Panc1 (cell line): ENCODE measurements at regions not wholly inside any gene's neighbourhood (a gene's known extent, or its start where the extent isn't known, plus 50 kb on each side); places are given as distances from the start of the nearest gene placed in this dataset.
"Not testable (repeated sequence)": the region's sequence is repeated elsewhere in the genome, so short reads cannot be mapped to it uniquely, and the experiment has no call there.

Experiments used
- ATAC-seq: fragments of 200-7000 bp; cut with Tn5 transposase; 2 replicates; pipeline ENCODE4 v1.9.1; 2020; ENCODE audit warnings: mild to moderate bottlenecking, moderate library complexity
- BruUV-seq: library from RNA; stranded (reverse); fragments of 400-500 nt; replicated peaks from 2 replicates; lab custom pipeline; 2021; lab: Mats Ljungman, UMichigan
- CTCF ChIA-PET: fragments of 300-600 bp; sonication (Branson Sonifier 250); formaldehyde crosslinking; loops from one replicate; lab custom pipeline; 2022; ENCODE audit warnings: antibody characterized with exemption; lab: Charles Lee
- POLR2A ChIA-PET: fragments of 300-600 bp; sonication (Branson Sonifier 250); formaldehyde crosslinking; loops from one replicate; lab custom pipeline; 2022; ENCODE audit warnings: antibody characterized with exemption; lab: Charles Lee
- DNase-seq: peaks from one replicate; pipeline ENCODE4 v3.0.0-alpha.2; 2010; ENCODE audit warnings: low read depth, low spot score
- H3K27ac ChIP-seq: 2 replicates; pipeline ENCODE4 v1.5.1; 2011; ENCODE audit warnings: mild to moderate bottlenecking, low read length, inconsistent platforms
- H3K27me3 ChIP-seq: fragments of 200-500 bp; sonication (Bioruptor generic); 2 replicates; pipeline ENCODE4 v1.6.0; 2014; ENCODE audit warnings: low read length, inconsistent platforms; ENCODE audit not compliant: control insufficient read depth, insufficient read depth
- H3K36me3 ChIP-seq: fragments of 200-500 bp; sonication (Bioruptor generic); 2 replicates; pipeline ENCODE4 v1.5.1; 2014; ENCODE audit warnings: inconsistent platforms, mild to moderate bottlenecking, low read length, moderate library complexity; ENCODE audit not compliant: control insufficient read depth, insufficient read depth
- H3K4me1 ChIP-seq: 2 replicates; pipeline ENCODE4 v1.5.1; 2011; ENCODE audit warnings: inconsistent platforms, mild to moderate bottlenecking, low read length, moderate library complexity; ENCODE audit not compliant: control insufficient read depth, insufficient read depth
- H3K4me3 ChIP-seq, 2 experiments: 2 replicates each; pipeline ENCODE4 v1.5.1; 2011 to 2012; ENCODE audit warnings: low read depth in 2 of 2, low read length in 2 of 2, mild to moderate bottlenecking in 2 of 2, inconsistent platforms in 1 of 2, moderate library complexity in 1 of 2
- H3K9me3 ChIP-seq: fragments of 200-500 bp; sonication (Bioruptor generic); 2 replicates; pipeline ENCODE4 v1.5.1; 2014; ENCODE audit warnings: low read depth, mild to moderate bottlenecking, inconsistent platforms, low read length, moderate library complexity; ENCODE audit not compliant: control insufficient read depth, insufficient read depth
- POLR2AphosphoS5 ChIP-seq: IDR thresholded peaks from 2 replicates; pipeline ENCODE4 v1.6.1; 2012; ENCODE audit warnings: mild to moderate bottlenecking, low read depth, low read length, moderate library complexity
- SIN3A ChIP-seq: IDR thresholded peaks from 2 replicates; pipeline ENCODE4 v1.6.1; 2012; ENCODE audit warnings: low read depth, mild to moderate bottlenecking, low read length, moderate library complexity, borderline replicate concordance; ENCODE audit not compliant: insufficient read depth
- TCF7L2 ChIP-seq: IDR thresholded peaks from 2 replicates; pipeline ENCODE4 v1.6.1; 2011; ENCODE audit warnings: mild to moderate bottlenecking, low read depth, low read length, inconsistent platforms
- in situ Hi-C: cut with HindIII; loops from 2 replicates; pipeline ENCODE4 v1.10.0; 2016; ENCODE audit warnings: low sequenced_read_pairs, low pct_unique_long_range_greater_than_20kb
- intact Hi-C: fragments of 100-400 bp; cut with micrococcal nuclease; formaldehyde crosslinking; loops from one replicate; pipeline ENCODE4 v1.10.0; 2022; ENCODE audit not compliant: unreplicated experiment
- TF ChIP-seq, protein P1 (sequence below), 2 experiments: IDR thresholded peaks; 2 replicates each; pipeline ENCODE4 v1.6.1; 2011 to 2012; ENCODE audit warnings: low read depth in 2 of 2, control low read depth in 1 of 2, low read length in 1 of 2, mild to moderate bottlenecking in 1 of 2, moderate library complexity in 1 of 2; ENCODE audit not compliant: insufficient read depth in 1 of 2
- TF ChIP-seq, protein P2 (sequence below): fragments of 450-650 bp; IDR thresholded peaks from 2 replicates; pipeline ENCODE4 v1.5.1; 2017; ENCODE audit warnings: mild to moderate bottlenecking

DNA sequence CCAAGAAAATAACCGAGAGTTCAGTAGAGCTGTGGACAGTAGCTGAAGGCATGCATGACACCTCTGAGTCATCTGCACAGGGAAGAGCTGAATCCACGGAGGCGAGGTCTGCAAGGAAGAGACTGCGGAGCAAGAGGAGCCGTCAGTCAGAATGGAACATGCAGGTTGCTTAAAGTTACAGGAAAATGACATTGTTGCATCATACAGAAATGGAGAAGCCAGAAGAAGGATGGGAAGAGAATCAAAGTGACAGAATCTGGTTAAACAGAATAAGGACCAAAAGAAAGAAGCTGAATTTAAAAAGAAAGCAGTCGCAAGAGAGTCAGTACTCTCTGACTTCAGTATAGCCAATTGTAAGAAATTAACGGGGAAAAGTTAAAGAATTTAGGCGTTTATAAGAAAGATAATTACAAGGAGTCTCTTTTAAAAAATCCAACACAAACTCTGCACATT, 533.8 kb downstream of the ADCYAP1 start:
- ChIA-PET CTCF (no interaction called here), POLR2A (no interaction called here)
- Histone ChIP-seq H3K4me3 (no peak overlapping the region), H3K4me1 (no peaks in the 10 kb centered on the region), H3K9me3 (no peaks in the 10 kb centered on the region), H3K36me3 (no peaks in the 10 kb centered on the region), H3K27ac (no peak overlapping the region), H3K27me3 (no peaks in the 10 kb centered on the region)
- in situ Hi-C loops (no loop called here), intact Hi-C loops (no loop called here)
- no peak for TF ChIP-seq TCF7L2
- TF ChIP-seq SIN3A, result no peak
- TF ChIP-seq POLR2AphosphoS5, result no peak
- TF ChIP-seq, protein P1, sequence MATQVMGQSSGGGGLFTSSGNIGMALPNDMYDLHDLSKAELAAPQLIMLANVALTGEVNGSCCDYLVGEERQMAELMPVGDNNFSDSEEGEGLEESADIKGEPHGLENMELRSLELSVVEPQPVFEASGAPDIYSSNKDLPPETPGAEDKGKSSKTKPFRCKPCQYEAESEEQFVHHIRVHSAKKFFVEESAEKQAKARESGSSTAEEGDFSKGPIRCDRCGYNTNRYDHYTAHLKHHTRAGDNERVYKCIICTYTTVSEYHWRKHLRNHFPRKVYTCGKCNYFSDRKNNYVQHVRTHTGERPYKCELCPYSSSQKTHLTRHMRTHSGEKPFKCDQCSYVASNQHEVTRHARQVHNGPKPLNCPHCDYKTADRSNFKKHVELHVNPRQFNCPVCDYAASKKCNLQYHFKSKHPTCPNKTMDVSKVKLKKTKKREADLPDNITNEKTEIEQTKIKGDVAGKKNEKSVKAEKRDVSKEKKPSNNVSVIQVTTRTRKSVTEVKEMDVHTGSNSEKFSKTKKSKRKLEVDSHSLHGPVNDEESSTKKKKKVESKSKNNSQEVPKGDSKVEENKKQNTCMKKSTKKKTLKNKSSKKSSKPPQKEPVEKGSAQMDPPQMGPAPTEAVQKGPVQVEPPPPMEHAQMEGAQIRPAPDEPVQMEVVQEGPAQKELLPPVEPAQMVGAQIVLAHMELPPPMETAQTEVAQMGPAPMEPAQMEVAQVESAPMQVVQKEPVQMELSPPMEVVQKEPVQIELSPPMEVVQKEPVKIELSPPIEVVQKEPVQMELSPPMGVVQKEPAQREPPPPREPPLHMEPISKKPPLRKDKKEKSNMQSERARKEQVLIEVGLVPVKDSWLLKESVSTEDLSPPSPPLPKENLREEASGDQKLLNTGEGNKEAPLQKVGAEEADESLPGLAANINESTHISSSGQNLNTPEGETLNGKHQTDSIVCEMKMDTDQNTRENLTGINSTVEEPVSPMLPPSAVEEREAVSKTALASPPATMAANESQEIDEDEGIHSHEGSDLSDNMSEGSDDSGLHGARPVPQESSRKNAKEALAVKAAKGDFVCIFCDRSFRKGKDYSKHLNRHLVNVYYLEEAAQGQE (IDR thresholded peaks at IDR 0.05; ENCODE audit: insufficient read depth in 1 of 2, low read depth in 2 of 2, low read length in 1 of 2), result no peak
- TF ChIP-seq, protein P2, sequence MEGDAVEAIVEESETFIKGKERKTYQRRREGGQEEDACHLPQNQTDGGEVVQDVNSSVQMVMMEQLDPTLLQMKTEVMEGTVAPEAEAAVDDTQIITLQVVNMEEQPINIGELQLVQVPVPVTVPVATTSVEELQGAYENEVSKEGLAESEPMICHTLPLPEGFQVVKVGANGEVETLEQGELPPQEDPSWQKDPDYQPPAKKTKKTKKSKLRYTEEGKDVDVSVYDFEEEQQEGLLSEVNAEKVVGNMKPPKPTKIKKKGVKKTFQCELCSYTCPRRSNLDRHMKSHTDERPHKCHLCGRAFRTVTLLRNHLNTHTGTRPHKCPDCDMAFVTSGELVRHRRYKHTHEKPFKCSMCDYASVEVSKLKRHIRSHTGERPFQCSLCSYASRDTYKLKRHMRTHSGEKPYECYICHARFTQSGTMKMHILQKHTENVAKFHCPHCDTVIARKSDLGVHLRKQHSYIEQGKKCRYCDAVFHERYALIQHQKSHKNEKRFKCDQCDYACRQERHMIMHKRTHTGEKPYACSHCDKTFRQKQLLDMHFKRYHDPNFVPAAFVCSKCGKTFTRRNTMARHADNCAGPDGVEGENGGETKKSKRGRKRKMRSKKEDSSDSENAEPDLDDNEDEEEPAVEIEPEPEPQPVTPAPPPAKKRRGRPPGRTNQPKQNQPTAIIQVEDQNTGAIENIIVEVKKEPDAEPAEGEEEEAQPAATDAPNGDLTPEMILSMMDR, result no peak
- ATAC-seq (no peak), DNase-seq (no peak)
- no TSS peak for BruUV-seq

DNA sequence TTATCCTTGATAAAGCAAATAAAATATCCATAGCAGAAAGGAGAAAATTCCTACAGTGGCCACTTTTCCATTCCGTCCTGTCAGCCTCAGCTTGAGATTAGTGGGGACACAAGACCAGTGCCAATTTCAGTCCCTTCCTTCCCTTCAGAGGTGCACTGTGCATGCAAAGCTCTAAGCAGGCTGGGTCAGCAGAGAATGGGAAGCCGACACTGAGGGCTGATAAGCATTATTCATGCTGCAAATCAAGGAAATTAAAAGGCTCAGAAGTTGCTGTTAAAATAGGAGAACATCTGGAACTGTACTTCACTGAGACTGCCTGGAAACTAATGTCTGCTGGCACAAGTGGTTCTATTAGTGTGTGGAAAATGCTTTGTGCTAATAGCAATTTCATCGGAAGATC, 534.3 kb downstream of the ADCYAP1 start:
- in situ Hi-C loops, result no loop called here

DNA sequence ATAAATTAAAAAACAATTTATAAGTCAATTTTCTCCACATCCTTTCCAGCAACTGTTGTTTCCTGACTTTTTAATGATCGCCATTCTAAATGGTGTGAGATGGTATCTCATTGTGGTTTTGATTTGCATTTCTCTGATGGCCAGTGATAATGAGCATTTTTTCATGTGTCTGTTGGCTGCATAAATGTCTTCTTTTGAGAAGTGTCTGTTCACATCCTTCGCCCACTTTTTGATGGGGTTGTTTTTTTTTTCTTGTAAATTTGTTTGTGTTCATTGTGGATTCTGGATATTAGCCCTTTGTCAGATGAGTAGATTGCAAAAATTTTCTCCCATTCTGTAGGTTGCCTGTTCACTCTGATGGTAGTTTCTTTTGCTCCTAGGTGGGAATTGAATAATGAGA, 539.4 kb downstream of the ADCYAP1 start:
- H3K27ac ChIP-seq, BruUV-seq, H3K36me3 ChIP-seq, H3K9me3 ChIP-seq, H3K27me3 ChIP-seq, intact Hi-C loops, H3K4me1 ChIP-seq, in situ Hi-C loops, H3K4me3 ChIP-seq, DNase-seq, CTCF ChIA-PET, ATAC-seq, POLR2A ChIA-PET: not testable (repeated sequence)

More for the DNA sequence above, 534.3 kb downstream of the ADCYAP1 start:
- Histone ChIP-seq H3K4me3 (no peak overlapping the region), H3K27ac (no peak overlapping the region), H3K36me3 (no peaks in the 10 kb centered on the region), H3K27me3 (no peaks in the 10 kb centered on the region), H3K9me3 (no peaks in the 10 kb centered on the region), H3K4me1 (no peaks in the 10 kb centered on the region)
- no peak for TF ChIP-seq SIN3A
- TF ChIP-seq, protein P1 (IDR thresholded peaks at IDR 0.05; ENCODE audit: insufficient read depth in 1 of 2, low read depth in 2 of 2, low read length in 1 of 2), result no peak
- no peak for TF ChIP-seq POLR2AphosphoS5
- TF ChIP-seq, protein P2, result no peak
- TF ChIP-seq TCF7L2, result no peak
- intact Hi-C loops, result no loop called here
- ChIA-PET CTCF (no interaction called here), POLR2A (no interaction called here)
- DNase-seq (no peak), ATAC-seq (no peak)
- no TSS peak for BruUV-seq
